ENCODE measurements at regions not wholly inside any gene's neighbourhood (a gene's known extent, or its start where the extent isn't known, plus 50 kb on each side); places are given as distances from the start of the nearest gene placed in this dataset.

GRCh38 chr10:55048830-55049498, 247.9 kb upstream of the PCDH15 start:
- no peak for ATAC-seq (ENCODE audit: low FRiP score)
- DNase-seq (ENCODE audit: low spot score), result no peak
- TF ChIP-seq, protein P1, sequence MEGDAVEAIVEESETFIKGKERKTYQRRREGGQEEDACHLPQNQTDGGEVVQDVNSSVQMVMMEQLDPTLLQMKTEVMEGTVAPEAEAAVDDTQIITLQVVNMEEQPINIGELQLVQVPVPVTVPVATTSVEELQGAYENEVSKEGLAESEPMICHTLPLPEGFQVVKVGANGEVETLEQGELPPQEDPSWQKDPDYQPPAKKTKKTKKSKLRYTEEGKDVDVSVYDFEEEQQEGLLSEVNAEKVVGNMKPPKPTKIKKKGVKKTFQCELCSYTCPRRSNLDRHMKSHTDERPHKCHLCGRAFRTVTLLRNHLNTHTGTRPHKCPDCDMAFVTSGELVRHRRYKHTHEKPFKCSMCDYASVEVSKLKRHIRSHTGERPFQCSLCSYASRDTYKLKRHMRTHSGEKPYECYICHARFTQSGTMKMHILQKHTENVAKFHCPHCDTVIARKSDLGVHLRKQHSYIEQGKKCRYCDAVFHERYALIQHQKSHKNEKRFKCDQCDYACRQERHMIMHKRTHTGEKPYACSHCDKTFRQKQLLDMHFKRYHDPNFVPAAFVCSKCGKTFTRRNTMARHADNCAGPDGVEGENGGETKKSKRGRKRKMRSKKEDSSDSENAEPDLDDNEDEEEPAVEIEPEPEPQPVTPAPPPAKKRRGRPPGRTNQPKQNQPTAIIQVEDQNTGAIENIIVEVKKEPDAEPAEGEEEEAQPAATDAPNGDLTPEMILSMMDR (IDR thresholded peaks at IDR 0.05), result no peak

DNA sequence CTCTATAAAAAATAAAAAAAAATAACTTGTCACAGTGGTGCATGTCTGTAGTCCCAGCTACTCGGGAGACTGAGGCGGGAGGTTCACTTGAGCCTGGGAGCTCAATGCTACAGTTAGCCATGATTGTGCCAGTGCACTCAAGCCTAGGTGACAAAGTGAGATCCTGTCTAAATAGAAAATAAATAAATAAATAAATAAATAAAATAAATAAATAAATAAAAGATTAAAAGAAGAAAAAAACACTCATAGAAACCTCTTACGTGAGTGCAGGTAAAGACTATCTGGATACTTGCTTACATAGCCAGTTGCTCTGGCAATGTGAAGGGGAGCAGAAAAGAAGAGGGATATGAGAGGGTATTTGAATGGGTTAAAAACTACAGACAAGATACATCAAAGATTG, 242.5 kb upstream of the PCDH15 start:
- TF ChIP-seq, protein P1 (IDR thresholded peaks at IDR 0.05), result no peak
- DNase-seq (ENCODE audit: low spot score), result no peak
- ATAC-seq (ENCODE audit: low FRiP score), result no peak

DNA sequence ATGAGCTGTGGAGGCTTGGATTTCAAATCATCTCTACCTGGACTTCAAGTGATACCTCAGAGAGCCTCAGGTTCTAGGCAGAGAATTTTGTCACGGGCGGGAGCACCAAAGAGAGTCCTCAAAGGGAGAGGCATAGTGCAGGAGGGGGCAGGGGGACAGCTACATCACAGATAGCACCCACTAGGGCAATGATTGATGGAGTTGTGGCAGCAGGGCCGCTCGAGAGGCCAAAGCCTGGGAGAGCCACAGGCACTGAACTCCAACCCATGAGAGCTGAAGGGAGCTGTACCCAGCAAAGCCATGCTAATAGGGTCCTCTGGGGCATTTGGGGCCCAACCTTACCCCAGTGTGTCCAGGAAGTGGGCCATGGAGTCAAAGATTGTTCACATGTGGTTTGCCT, 232.0 kb upstream of the PCDH15 start:
- ATAC-seq (ENCODE audit: low FRiP score) (no peak), DNase-seq (ENCODE audit: low spot score) (no peak)
- TF ChIP-seq, protein P1 (IDR thresholded peaks at IDR 0.05), result no peak

GRCh38 chr10:55024713-55025112, 223.7 kb upstream of the PCDH15 start:
- ATAC-seq (ENCODE audit: low FRiP score), result no peak

DNA sequence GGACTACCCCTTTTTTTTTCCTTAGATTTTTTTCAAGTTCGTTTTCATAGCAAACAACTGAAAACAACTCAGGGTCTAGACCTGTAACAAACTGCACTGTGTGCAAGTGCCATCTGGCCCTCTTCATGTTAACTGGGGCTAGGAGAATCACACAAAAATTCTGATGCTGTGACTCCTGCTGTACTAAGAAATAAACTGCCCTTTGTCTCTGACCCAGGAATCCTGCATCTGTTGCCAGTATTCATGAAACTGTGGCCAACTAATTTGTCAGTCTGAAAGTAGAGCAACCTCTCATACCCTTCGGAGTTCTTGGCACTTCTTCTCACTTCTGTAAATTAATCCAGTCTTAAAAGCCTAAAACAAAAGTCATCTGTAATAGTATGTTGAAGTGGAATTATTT, 218.4 kb upstream of the PCDH15 start:
- DNase-seq (ENCODE audit: low spot score), result no peak
- TF ChIP-seq, protein P1 (IDR thresholded peaks at IDR 0.05), result no peak
- ATAC-seq (ENCODE audit: low FRiP score), result no peak

More at GRCh38 chr10:55024713-55025112, 223.7 kb upstream of the PCDH15 start:
- TF ChIP-seq, protein P1 (IDR thresholded peaks at IDR 0.05), result no peak
- DNase-seq (ENCODE audit: low spot score), result no peak

- no peak for DNase-seq (ENCODE audit: low spot score)
- ATAC-seq (ENCODE audit: low FRiP score), result no peak
- TF ChIP-seq, protein P1 (IDR thresholded peaks at IDR 0.05), result no peak
Observed at GRCh38 chr10:55013318-55013717, 212.3 kb upstream of the PCDH15 start.

DNA sequence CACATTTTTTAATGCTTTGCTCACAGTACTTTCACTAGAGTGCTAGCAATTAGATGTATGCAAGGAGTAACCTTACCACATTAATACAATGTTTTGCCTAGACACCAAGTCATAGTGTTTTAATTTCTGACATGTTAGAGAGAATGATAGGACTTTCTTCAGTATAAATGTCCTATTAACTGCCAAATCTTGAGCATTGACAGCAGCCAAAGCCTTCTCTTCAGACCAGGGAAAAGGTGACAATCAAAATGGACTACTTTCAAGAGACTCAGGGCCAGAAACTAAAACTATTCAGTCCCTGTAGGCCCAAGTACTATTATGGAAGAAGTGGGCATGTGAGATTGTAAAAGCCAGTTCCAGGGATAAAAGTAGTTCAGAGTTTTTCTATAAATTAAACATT, 201.4 kb upstream of the PCDH15 start:
- ATAC-seq (ENCODE audit: low FRiP score) (no peak), DNase-seq (ENCODE audit: low spot score) (no peak)
- TF ChIP-seq, protein P1 (IDR thresholded peaks at IDR 0.05), result no peak

All from omental fat pad (tissue), 3 donors.